ENCODE measurements at regions not wholly inside any gene's neighbourhood (a gene's known extent, or its start where the extent isn't known, plus 50 kb on each side); places are given as distances from the start of the nearest gene placed in this dataset.
"Not testable (repeated sequence)": the region's sequence is repeated elsewhere in the genome, so short reads cannot be mapped to it uniquely, and the experiment has no call there.

DNA sequence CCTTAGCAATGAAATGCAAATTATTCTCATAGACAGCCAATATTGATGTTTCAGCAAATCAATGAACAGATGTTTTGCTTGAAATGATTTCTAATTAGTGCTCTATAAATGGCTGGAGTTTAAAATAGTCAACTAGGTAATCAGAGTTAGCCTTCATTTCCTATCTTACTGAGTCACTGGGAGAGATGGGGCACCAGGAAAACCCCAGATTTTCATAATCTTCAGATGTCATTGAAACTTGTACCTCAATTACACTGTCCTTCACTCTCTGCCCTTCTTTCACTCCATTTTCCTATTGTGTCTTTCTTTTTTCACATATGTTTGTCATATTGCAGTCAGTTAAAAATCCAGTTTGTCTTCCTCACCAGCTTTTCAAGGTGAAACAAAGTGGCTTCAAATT lies 92.7 kb downstream of the C12orf75 start:
- no peak for FAIRE-seq

DNA sequence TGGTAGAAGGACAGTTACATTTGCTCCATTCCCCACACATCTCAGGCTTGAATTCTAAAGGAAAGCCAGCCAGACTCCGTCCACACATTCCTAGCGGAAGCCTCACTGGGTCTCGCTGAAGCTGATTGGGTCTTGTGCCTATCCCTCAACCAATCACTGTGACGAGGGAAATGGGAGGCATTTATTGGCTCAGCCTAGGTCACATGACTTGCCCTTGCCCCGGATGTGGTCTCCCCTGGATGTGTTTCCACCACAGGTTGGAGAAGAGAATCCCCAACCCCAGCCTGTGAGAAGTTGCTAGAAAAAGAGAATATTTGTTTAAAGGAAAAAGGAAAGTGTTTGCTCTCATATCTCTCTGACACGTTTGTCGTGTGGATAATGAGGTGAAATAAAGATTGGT lies 93.4 kb downstream of the C12orf75 start:
- FAIRE-seq, result no peak

- no peak for FAIRE-seq
Observed at GRCh38 chr12:105425254-105426174, 95.0 kb downstream of the C12orf75 start.

DNA sequence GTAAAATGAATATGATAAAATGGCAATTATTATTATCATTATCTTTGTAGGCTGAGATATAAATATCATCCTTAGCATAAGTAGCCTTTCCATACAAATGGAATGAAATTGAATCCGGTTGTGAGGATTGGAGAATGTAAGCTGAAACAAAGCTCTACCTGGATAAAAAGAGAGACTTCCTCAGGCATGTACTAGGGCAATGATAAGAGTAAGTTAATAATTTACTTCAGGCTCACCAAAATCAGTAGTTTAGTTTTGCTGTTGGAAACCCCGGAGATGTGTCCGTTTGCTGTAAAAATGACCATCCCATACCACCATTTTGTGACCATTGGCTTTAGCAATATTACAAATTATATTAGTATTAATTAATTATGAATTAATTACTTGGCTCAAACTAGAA lies 96.3 kb downstream of the C12orf75 start:
- FAIRE-seq, result no peak

DNA sequence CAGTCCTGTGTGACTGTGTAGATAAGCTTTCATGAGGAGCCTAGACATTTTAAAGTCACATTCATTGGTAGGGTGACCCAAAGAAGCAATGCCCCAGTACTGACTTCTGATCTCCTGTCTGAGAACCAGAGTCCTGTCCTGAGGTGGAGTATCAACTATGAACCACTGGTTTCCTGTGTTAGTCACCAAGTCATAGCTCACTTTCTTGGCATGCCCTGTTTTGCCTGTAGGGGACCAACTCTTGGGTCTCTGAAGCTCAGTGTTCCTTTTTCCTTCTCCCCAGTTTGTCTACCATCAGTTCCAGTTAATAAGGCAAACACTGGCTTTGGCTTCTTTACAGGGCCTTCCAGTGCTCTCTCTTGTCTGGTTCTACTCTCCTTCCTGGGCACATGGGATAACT lies 97.4 kb downstream of the C12orf75 start:
- no peak for FAIRE-seq

DNA sequence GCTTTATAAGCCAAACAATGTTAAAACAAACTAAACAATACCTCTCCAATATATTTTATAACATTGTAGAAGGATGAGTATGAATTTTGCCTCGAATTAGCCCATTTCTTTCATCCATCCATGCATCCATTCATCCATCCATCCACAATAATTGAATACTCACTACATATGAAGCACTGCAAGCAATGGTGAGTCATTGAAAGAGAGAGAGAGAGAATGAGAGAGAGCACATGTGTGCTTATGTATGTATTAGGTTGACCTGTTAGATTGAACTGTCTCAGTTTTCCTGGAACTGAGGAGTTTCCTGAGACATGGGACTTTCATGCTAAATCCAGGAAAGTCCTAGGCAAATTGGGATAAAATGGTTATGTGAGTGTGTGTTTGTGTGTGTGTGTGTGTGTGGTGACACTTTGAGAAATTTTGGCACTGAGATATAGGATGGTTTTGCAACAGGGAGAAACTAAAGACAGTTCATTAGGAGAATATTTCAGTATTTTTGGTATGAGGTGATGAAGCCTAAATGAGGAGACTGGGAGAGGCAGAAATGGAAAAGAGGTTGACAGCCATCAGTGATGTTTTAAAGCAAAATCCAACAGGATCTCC lies 98.4 kb downstream of the C12orf75 start:
- FAIRE-seq, result no peak

DNA sequence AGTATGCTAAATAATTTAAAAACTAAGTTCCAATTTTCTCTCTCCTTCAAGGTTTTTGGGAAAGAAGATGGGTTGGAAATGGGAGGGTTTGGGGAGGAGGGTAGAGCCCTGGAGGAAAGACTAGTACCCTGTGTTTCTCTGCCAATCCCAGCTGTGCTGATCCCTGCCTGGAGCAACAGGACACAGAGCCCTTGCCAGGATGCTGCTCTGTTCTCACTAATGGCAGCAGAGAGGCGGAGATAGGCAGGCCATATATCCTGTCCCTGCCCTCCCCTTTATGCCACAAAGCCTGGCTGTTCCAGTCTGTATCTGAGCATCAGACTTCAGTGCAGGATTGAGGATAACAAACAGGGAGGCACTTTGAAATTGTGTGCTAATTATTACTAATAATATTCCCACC lies 99.0 kb downstream of the C12orf75 start:
- no peak for FAIRE-seq

GRCh38 chr12:105431537-105432100 lies 101.1 kb downstream of the C12orf75 start:
- no peak for FAIRE-seq

GRCh38 chr12:105433804-105434203 lies 103.3 kb downstream of the C12orf75 start:
- FAIRE-seq, result no peak

GRCh38 chr12:105436636-105437035 lies 106.1 kb downstream of the C12orf75 start:
- FAIRE-seq, result no peak

DNA sequence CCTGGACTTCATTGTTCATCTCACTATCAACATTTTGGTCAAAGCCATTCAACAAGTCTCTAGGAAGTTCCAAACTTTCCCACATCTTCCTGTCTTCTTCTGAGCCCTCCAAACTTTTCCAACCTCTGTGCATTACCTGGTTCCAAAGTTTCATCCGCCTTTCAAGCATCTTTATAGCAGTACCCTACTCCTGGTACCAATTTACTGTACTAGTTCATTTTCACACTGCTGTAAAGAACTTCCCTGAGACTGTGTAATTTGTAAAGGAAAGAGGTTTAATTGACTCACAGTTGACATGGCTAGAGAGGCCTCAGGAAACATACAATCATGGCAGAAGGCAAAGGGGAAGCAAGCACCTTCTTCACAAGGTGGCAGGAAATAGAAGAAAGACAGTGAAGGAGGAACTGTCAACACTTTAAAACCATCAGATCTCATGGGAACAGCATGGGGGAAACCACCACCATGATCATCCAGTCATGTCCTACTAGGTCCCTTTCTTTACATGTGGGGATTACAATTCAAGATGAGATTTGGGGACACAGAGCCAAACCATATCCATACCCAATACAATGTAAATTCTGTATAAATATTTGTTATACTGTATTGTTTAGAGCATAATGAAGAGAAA lies 109.7 kb downstream of the C12orf75 start:
- FAIRE-seq, result no peak

DNA sequence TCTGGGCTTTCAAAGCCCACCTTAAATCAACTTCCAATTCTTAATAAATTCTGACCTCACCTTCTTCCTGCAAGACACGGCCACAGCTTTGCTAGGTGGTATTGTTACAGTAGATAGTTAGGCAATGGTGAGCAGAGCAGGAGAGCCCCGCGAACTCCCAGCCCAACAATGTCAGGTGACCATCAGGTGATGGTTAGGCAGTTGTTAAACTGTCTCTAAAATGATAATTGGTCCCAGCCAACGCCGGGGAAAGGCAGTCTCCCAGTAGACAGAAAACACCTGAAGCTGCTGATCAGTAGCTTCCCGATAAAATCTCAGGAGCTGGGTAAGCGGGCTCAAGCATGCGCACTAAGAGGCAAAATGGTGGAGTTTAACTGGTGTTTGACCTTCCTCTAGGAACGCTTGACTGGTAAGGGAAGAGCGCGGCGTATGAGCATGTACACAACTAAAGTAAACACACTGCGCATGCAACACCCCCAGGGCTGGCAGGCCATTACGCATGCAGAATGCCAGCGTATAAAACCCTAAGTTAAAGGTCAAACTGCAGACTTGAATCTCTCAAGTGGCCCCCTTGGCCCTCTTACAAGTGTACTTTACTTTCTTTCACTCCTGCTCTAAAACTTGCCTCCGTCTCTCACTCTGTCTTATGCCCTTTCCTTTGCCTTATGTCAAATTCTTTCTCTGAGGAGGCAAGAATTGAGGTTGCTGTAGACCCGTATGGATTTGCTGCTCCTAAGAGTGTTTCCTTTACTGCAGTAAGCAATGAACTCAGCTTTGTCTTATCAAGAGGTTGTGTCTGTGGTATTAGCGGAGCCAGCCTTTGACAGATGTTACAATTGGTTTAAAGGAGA lies 113.5 kb downstream of the C12orf75 start:
- no peak for FAIRE-seq

DNA sequence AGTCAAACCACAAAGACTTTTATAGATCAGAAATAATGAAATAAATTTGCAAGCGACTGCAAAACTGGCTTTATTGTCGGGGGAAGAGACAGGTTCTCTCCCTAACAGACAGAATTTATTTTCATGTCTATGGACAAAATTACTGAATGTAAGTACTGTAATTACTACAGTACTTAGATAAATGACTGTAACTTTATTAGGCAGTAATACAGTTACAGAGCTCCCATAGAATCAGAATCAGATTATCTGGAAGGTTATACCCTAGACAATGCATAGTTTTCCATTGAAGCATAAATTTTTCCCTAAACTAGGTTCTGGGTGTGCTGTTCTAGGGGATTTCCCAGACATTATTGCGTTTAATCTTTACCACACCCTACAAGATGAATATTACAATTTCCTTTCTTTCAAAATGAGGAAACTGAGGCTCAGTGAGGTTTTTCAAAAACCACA lies 114.2 kb downstream of the C12orf75 start:
- no peak for FAIRE-seq

DNA sequence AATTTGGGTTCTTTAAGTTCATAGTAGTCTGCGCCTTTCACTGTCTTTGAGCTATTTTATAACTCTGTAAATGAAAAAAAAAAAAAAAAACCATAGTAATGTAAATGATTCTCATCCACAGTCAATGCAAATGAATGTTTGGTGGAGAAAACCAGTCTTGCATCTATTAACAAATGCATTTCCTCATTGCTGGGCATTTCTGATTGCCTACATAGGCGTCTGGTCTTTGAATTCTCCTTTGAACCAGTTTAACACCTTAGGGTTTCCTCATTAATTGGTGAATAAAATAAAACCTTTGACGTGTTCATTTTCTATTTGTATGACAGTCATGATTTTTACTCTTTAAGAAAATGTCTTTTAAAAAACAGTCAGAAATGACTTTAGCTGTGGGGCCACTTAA lies 114.8 kb downstream of the C12orf75 start:
- FAIRE-seq, result no peak

DNA sequence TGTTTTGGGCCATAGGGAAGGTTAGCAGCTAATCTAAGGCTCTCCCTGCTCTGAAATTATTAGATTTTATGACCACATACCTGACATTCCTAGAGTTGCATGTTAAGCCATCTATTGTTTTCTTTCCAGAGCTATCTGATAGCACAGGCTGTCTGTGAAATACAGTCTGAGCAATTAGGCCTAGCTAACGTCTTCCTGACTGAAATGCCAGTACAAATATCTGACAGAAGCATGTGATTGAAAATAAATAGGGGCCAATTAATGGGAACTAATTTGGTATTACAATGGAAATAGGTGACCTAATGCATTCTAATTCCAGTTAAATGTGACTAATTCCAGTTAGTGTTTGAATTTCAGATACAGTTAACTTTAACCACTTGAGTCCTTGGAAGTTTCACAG lies 115.2 kb downstream of the C12orf75 start:
- no peak for FAIRE-seq

GRCh38 chr12:105446460-105446859 lies 116.0 kb downstream of the C12orf75 start:
- FAIRE-seq, result not testable (repeated sequence)

GRCh38 chr12:105449431-105449830 lies 118.9 kb downstream of the C12orf75 start:
- FAIRE-seq, result no peak

- no peak for FAIRE-seq
Observed at GRCh38 chr12:105451211-105451610, 120.7 kb downstream of the C12orf75 start.

- FAIRE-seq, result no peak
Observed at GRCh38 chr12:105451798-105452197, 121.3 kb downstream of the C12orf75 start.

DNA sequence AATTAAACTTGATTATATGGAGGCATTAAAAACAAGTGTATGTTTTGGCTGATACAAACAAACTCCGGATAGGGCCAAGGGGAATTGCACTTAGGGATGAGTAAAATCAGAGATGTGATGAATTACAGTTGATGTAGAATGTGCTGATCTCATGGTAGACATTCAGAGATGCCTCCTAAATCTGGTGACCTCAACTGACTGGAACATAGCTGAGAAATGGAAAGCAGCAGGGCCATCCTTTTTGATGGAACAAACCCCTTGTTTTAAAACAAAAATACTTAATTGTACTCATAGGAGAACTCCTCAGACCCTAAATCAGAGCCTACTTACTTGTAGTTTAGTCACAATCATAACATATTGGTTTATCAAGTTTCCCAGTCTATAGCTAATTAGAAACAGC lies 122.8 kb downstream of the C12orf75 start:
- FAIRE-seq, result no peak

GRCh38 chr12:105454688-105455087 lies 124.2 kb downstream of the C12orf75 start:
- FAIRE-seq, result no peak

GRCh38 chr12:105455261-105455660 lies 124.8 kb downstream of the C12orf75 start:
- no peak for FAIRE-seq

DNA sequence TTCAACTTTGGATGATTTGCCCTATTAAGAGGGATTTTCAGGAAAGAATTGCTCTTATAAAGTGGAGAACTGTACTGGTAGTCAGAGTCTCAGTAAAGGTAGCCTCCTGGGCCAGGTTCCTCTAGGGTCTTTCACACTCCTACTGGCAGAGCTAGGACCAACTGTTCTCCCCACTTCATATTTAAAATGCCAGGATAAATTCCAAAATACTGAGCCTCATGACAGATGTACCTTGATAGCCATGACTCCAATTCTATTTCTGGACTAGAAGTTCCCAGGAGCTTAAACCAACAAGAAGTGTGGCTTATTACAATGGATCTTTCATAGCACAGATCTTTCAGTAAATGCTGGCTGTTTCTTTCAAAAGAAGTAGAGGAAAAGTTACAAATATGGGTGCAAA lies 126.5 kb downstream of the C12orf75 start:
- no peak for FAIRE-seq
